SKM-1 treated with dmso at 0.1 percent for 144 hours (cell line): ENCODE measurements at regions not wholly inside any gene's neighbourhood (a gene's known extent, or its start where the extent isn't known, plus 50 kb on each side); places are given as distances from the start of the nearest gene placed in this dataset.
A peak's percentile ranks its signal among the peaks of the same experiment; 100 is the strongest.

Experiments used
- DNase-seq: peaks from one replicate; lab custom pipeline; 2025; ENCODE audit not compliant: unreplicated experiment; lab: John Stamatoyannopoulos, UW

DNA sequence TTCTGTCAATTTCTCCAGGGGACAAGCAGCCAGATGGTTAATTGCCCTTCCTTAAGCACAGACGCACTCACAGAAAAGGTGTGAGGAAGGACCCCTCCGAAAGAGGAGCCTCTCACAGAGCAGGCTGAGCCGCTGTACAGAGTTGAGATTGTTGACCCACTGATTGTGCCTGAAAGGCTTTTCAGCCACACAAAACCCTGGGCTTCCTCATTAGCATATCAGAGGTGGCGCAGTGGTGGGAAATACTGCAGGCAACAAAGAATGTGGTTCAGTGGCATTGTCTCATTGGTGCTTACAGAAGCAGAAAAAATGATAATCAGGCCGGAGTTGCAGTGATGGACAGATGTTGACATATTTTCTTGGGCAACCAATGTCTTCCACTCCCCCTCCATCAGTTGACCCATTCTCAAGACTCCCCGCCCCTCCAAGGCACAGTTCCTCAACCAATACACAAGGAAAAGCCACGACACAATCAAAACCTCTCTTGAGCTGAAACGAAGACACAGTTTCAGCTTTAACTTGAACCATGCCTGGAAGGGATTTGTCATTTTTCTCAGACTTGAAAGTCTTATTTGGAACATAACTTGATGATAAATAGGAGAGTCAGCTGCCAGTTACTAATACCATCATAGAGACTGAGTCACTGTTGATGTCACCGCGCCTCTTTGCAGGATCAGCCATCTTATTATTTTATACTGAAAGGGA, 53.1 kb downstream of the ATXN3L start:
- DNase-seq, result no peak

DNA sequence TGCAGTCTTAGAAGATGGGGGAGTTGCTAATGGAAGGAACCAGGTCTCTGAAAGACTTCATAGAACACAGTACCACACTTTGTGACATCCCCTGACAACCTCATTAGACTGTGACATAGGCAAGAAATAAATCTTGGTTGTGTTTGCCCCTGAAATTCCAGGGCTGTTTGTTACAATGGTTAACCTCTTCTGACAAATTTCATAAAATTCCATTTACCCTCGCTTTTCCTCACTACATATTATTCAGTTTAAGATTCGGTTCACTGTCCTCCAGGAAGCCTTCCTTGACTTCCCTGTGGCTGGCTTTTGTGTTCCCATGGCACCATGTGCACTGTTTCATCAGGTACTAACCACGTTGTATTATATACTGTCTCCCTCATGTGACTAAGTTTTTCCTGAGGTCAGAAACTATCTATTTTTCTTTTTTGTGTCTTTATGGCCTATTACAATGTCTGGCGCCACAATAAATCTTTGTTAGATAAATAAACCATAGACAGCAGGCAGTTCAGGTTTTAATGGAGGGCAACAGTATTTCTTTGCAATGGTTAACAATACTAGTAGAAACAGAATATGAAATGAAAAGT, 54.2 kb downstream of the ATXN3L start:
- no peak for DNase-seq

DNA sequence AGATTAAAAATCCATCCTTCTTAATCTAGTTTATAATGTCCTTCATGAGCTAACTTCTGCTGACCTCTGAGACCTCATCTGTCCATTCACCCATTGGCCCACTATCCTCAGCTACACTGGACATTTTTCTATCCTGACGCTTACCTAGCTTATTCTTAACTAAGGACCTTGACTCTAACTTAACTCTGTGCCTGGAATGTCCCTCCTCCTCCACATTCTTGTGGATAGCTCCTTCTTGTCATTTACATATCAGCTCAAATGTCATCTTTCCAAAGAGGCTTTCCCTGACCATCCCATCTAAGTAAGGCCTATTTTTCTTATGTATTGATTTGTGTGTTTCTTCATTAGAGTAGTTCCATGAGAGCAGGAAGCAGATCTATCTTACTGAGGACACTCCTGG, 54.7 kb downstream of the ATXN3L start:
- DNase-seq, result no peak

DNA sequence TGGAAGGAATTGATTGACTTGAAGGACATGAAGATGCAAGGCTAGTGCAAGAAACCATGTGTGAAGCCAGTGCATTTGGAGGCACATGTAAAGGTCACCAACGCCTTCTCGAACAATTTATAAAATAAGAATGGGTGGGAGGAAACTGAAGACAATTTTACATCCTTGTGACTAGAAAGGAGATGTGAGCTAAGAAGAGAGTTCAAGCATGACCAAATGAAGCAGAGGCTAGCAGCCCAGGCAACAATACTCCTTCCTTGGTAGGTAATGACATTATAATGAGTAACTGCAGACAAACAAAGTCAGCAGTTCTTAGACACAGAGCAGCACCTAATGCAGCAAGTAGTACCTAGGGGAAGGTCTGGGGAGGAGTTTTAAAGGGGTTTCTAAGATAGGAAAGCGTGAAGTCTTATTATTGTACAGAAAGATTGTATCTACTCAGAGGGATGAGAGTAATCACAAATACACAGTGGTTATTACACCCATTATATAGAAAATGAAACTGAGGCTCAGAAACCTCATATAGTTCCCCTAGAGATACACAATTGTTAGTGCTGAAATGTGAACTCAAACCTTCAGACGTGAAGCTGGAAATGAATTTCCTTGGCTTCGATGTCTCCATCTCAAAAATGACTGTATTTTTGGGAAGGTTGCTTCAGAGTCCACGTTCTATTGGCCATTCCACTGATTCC, 56.1 kb downstream of the ATXN3L start:
- DNase-seq, result no peak

DNA sequence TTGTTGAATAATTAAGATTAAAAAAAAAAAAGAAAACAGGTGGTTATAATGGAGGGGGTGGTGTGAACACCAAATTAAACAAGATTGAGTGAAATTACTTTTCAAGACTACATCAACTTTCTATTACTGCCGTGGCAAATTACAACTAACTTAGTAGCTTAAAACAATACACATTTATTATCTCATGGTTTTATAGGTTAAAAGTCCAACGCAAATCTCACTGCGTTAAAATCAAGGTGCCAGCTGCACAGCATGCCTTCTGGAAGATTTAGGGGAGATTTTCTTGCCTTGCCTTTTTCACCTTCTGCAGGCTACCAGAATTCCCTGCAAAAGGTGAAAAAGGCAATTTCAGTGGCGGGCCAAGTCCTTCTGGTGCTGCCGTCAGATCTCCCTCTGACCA, 58.5 kb downstream of the ATXN3L start:
- DNase-seq, result no peak

DNA sequence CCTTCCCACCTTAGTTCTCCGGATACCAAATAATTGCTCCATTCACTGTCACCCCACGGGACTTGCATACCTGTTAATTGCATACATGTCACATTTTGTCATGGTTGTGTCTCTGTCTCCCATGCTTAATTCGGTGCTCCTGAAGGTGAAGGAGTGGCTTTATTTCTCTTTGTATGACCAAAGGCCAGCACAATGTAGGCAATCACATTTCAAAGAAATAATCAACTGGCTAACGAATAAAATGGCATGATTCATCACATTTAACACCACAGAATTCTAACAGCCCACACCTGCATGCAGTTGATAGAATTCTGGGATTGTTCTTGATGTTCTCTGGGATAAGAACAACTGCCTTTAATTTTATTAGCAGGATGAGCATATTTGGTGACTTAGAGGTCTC, 59.3 kb downstream of the ATXN3L start:
- no peak for DNase-seq

DNA sequence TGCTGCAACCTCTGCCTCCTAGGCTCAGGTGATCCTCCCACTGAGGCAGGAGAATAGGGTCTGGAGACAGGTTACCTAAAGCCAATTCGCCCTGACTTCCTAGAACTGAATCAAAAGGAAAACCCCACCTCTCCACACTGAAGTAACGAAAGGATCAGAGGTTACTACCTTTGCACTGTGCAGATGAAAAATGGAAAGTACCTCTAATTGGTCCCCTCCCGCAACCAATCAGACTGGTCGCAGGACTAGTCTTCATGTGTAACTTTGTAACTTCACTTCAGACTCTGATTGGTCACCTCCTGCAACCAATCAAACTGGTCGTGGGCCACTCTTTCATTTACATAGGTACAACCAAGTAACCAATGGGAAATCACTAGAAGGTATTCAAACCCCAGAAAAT, 61.1 kb downstream of the ATXN3L start:
- no peak for DNase-seq

DNA sequence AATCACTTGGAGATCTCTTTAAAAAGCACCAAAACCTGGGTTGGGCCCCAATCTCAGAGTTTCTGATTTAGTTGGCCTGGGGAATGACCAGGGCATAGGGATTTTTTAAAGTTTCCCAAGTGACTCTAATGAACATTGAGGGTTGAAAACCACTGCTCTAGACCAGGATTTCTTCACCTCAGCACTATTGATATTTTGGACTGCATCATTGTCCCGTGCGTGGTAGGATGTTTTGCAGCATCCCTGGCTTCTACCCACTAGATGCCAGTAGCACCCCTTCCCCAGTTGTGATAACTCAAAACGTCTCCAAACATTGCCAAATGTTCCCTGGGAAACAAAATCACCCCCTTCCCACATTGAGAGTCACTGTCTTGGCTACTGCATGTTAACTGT, 61.8 kb downstream of the ATXN3L start:
- no peak for DNase-seq

DNA sequence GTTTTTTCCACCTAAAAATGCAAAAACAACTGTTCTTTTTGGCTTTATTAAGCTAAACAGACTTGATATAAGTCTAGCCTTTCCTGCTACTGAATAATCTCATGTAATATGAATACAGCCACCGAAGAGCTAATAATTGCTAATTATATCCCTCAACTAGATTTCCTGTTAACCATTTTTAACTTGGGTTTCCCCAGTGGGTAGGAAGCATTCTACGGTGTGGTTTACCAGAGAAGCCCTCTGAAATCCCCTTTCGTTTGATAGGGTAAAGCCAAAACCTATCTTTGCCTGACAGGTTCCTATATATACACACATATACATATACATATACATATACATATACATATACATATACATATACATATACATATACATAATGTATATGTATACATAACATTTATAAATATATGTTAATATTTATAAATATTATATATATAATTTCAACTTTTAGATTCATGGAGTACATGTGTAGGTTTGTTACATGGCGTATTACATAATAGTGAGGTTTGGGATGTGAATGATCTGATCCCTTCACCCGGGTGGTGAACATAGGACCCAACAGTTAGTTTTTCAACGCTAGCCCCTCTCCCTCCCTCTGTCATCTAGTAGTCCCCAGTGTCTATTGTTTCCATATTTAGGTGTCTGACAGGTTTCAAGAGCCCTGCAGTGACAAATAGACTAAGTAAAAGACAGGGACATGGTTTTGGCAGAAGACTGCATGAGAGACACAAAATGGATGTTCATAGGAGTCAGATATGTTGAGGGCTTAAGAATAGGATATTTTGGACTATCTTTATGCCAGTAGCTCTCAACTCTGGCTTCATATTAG, 62.4 kb downstream of the ATXN3L start:
- no peak for DNase-seq

DNA sequence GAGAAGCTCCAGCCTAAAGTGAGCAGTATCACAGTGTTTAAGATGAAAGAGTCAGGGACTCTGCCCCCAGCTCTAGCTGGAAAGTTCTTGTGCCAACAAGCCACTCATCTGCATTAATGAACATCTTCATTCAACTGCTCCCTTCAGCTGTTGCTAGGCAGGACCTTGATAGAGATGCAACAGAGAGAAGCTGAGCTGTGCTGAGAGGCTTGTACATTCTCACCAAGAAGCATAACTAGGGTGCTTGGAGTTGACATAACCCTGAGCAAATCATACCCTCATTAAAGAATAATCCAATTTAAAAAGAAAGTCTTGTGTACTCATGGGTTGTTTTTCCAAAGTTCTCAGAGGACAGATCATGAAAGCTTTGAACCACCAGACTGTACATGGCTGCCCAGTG, 63.2 kb downstream of the ATXN3L start:
- no peak for DNase-seq

DNA sequence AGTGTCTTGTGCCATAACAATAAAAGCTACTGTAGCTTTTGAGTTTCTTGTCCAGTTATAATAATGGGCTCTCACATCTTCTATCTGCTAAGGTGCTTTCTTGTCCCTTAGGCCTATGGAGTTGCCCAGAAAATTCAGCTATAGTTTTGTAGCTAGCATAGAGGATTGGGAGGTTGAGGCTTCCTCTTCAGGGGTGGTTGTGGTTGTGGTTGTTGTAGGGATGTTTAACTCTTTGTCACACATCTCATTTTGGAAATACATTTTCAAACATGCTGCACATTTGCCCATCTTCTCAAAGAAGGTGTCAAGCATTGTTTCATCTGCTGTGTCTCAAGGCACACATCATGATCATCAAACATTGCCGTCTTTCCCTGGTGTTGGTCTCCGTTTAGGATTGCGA, 65.0 kb downstream of the ATXN3L start:
- no peak for DNase-seq

DNA sequence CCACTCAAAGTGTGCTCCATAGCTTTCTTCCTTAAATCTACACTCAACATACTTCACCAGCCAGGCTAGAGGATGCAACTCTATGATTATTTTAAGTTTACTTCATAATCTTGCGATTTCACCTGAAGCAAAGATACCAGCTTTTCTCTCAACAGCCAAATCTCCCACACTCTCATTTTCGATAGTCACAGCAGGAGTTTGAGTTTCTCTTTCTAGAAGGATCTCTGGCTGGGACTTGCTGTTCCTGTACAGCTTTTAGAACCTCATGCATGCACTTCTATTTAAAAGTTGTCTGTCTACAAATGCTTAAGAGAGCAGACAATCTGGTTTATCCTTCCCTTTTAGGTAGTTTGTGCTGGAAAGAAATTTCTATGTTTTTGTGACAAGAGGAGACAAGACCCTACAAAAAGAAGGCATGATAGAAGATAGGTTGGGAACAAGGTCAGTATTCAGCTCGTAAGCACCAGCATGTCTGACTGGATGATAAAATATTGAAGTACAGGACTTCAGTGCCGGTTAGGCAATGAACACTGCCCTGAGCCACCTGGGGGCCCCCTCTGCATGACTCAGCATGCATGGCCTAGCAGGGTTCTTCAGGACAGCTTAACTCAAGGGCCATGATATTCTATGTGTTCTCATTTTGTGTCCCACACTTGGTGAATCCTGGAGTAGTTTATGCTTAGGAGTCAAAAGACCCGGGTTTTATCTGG, 65.6 kb downstream of the ATXN3L start:
- DNase-seq, result peak; percentile 16

DNA sequence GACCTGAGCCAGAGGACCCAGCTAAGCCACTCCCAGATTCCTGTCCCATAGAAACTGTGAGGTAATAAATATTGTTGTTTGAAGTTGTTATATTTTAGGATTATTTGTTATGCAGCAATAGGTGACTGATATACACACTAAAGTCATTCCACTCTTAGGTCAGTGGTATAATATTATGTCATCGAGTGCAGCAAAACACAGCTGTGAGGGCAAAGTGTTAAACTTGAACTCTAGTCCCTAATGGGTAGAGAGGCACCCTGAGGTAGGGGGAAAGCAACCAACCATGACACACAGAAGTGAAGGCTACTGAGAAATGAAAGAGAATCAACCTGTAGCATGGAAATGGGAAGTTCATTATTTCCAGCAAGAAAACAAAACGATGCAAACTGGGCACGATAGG, 66.6 kb downstream of the ATXN3L start:
- no peak for DNase-seq

DNA sequence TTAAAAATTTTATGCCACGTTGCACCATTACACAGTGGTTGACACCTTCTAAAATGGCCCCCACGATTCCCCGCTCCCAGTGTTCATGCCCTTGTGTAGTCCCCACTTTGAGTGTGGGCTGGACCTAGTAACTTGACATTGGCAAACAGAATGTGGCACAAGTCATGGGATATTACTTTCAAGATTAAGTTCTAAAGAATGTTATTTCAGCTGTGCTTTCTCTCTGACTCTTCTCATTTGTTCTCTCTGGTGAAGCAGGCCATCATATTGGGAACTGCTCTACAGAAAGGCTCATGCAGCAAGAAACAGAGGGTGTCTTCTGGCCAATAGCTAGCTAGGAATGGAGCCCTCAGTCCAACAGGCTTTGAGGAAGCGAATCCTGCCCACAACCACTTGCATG, 67.1 kb downstream of the ATXN3L start:
- no peak for DNase-seq

DNA sequence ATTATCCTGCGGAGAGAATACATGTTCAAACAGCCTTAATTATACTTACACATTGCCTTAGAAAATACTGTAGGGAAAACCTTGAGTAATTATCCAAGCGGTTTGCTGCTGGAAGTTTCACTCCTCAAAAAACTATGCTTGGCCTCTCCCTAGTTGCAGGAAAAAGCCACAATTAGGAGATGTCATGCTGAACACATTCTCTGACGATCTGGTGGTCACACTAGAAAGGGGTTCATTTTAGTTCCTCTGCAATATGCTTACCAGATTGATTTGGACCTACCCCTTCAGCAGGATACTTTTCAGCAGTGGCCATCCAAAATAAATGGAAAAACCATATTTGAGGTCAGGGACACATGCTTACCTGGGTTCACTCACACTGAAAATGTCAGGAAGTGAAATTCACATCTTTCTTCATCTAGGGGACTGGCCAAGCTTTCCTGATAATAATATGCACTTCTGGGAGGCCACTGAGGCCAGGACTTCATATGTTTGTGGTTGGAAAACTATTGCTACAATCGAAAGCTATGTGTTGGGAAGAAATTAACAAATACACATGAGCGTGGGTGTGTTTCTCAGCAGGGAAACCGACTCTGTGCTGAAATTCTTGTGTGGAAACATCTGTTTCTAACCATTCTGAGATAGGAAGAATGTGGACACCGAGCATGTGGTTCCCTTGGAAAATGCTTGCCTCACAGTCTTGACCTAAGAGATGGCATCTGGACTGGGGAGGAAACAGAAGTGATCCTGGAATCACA, 68.8 kb downstream of the ATXN3L start:
- DNase-seq, result peak; percentile 64

DNA sequence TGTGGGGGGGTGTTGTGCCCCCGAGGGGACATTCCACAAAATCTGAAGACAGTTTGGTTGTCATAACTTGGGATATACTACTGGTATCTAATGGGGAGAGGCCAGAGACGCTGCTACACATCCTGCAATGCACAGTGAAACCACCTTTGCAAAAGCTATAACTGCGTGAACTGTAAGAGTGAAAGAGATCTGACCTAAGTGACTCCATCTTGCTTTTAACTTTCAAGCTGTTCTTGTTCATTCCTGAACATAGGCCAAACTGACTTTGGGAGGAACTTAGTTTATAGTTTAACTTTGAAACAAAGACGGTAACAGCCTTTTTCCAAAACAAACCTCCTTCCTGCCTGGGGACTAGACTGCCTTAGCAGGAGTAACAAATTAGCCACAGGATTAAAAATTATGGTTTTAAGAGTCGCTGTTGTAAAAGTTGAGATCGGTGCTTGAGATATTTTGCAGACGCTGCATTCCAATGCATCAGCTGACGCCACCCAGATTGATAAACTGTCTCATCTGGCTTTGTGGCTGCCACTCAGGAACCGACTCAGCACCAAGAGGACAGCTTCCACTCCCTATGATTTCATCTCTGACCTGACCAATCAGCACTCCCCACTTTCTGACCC, 70.9 kb downstream of the ATXN3L start:
- no peak for DNase-seq

DNA sequence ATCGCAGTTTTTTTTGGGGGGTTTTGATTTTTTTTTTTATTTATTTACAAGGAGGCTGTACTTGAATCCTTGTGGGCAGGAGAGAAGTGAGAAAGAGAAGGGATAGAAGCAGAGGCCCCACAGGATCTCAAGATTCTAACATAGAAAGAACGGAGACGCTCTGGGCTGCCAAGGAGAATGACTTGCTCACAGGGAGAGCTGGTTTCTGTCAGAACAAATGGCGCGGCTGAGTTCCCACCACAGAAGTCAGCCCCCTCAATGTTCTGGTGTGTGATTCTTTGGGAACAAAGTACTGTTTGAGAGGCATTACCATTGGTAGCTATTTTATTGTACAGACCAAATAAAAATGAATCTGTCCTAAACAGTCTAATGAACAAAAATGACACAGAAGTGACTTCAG, 80.6 kb downstream of the ATXN3L start:
- no peak for DNase-seq

DNA sequence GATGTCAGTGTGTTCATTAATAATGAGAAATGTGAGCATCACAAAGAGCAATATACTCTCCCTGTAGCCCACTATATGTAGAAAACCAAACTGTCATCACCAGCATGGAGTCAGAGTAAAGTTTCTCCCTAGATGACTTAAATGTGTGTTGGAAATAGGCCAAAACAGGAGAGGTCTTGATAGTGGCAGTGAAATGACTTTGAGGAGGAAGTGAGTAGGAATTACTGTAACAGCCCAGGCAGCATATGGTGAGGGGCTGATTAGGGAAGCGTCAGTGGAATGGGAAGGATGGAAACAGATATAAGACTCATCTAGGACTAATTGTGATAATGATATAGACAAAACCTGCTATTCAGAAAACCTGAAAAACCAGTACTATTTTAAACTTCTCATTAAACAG, 83.9 kb downstream of the ATXN3L start:
- DNase-seq, result no peak

DNA sequence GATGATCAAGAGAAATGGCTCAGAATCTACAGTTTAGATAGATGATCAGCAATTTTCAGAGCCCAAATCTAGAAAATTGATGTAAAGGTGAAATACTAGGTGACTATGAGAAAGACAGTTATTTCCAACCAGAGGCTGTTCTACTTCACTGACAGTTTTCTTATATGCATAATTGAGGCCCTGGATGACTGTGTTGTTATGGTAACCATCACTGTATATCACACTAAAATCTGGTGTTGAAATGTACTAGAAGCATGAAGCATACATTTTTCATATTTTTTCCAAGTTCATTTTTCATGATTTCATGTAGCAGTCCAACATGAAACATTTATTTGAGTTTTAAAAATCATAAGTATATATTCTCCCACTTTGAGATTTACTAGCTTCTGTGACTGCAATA, 87.4 kb downstream of the ATXN3L start:
- DNase-seq, result no peak

DNA sequence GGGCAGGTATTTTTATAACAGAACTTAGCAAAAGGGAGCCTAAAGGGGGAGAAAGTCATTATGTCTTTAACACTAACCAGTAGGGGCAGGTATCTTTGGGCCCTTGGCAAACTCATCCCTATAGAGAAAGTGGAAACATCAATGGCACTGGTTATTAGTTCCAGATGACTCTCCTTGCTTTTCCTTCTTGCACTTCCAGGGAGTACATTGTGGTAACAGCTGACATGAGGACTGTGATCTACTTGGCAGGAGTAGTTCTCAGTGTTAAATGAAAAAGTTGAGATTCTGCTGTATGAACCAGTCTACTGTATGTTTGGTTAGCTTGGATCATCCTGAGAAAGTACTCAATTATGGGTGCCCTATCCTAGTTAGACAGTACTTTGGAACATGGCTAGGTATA, 93.6 kb downstream of the ATXN3L start:
- no peak for DNase-seq
